H1 (cell line): ENCODE measurements at regions not wholly inside any gene's neighbourhood (a gene's known extent, or its start where the extent isn't known, plus 50 kb on each side); places are given as distances from the start of the nearest gene placed in this dataset.

ENCODE experiments used
- GABPA ChIP-seq: IDR thresholded peaks from 2 replicates; pipeline ENCODE4 v1.6.1; 2011; ENCODE audit warnings: mild to moderate bottlenecking, low read length, moderate library complexity, borderline replicate concordance; ENCODE audit not compliant: insufficient read depth
- RFX5 ChIP-seq: IDR thresholded peaks from 2 replicates; pipeline ENCODE4 v1.6.1; 2011; ENCODE audit warnings: low read depth, low read length, improper control_type of control experiment, borderline replicate concordance
- TF ChIP-seq, protein P1 (sequence below): IDR thresholded peaks from 2 replicates; pipeline ENCODE4 v1.6.1; 2011; ENCODE audit warnings: low read depth, mild to moderate bottlenecking, low read length; ENCODE audit not compliant: insufficient read depth

DNA sequence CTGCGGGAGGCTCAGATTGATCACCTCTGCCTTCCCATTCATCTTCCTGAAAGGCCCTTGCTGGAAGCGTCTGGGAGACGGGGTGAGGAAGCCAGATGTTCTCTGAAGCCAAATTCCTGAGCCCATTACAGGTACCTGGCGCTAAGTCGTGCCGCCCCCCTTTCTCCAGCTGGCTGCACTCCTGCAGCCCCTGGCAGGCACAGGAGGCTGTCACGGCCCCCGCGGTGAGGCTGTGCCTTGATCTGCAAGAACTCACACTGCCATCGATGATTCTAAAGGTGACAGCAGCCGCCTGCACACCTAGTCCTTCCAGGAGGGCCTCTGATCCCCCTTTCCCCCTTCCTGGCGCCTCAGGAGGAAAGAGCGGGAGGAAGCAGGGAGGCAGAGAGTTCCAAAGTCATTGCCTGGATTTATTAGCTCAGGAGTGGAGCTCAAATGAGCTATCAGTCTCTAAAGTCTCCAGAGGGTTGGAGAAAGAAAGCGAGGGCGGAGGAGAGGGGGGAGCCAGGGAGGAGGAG is 106.9 kb downstream of the RFLNA start (continued):
- TF ChIP-seq, protein P1, sequence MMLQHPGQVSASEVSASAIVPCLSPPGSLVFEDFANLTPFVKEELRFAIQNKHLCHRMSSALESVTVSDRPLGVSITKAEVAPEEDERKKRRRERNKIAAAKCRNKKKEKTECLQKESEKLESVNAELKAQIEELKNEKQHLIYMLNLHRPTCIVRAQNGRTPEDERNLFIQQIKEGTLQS = no peak
- TF ChIP-seq RFX5 (no peak), GABPA (no peak)
